GM12878 (cell line): ENCODE measurements at regions not wholly inside any gene's neighbourhood (a gene's known extent, or its start where the extent isn't known, plus 50 kb on each side); places are given as distances from the start of the nearest gene placed in this dataset.

Experiments
- ATAC-seq: fragments of 200-7000 bp; cut with Tn5 transposase; 3 replicates; pipeline ENCODE4 v1.9.1; 2020; ENCODE audit warnings: mild to moderate bottlenecking, moderate library complexity
- BruUV-seq: library from RNA; stranded (reverse); fragments of 400-500 nt; replicated peaks from 2 replicates; lab custom pipeline; 2021; lab: Mats Ljungman, UMichigan
- CTCF ChIA-PET: fragments of 300-600 bp; sonication (Branson Sonifier 250); formaldehyde crosslinking; extraction: SDS; loops from one replicate; lab custom pipeline; 2021; ENCODE audit warnings: inconsistent platforms; lab: Yijun Ruan, JAX
- POLR2A ChIA-PET: fragments of 350-600 bp; formaldehyde crosslinking; extraction: SDS; loops from one replicate; lab custom pipeline; 2021; ENCODE audit warnings: inconsistent platforms; lab: Charles Lee
- RAD21 ChIA-PET: fragments of 300-600 bp; sonication (Branson Sonifier 250); formaldehyde crosslinking; loops from one replicate; lab custom pipeline; 2023; ENCODE audit warnings: antibody characterized with exemption; ENCODE audit not compliant: unreplicated experiment; lab: Charles Lee
- SMC1A ChIA-PET: fragments of 300-600 bp; sonication (Branson Sonifier 250); formaldehyde crosslinking; loops from one replicate; lab custom pipeline; 2023; ENCODE audit not compliant: unreplicated experiment, uncharacterized antibody; lab: Charles Lee
- DNase-seq: peaks from one replicate; pipeline ENCODE4 v3.0.0-alpha.2; 2011; ENCODE audit warnings: low read depth, low spot score
- FAIRE-seq: peaks from 3 replicates; lab custom pipeline; 2011; peaks lifted over from hg19 to GRCh38; lab: Jason Lieb, UNC
- H2AFZ ChIP-seq: 2 replicates; pipeline ENCODE4 v1.6.0; 2011; ENCODE audit warnings: low read depth, low read length, control low read depth; ENCODE audit not compliant: control insufficient read depth
- H3K27ac ChIP-seq: 2 replicates; pipeline ENCODE4 v1.5.1; 2011; ENCODE audit warnings: control low read depth; ENCODE audit not compliant: control insufficient read depth, insufficient read depth
- H3K27me3 ChIP-seq, 2 experiments: replicated peaks in 1 of 2; 2 replicates each; pipeline versions ENCODE4 v1.6.0 to v1.6.1; 2011; ENCODE audit warnings: low read length in 1 of 2; ENCODE audit not compliant: control insufficient read depth in 2 of 2, insufficient read depth in 2 of 2
- H3K36me3 ChIP-seq, 2 experiments: 2 replicates each; pipeline ENCODE4 v1.5.1; 2011; ENCODE audit warnings: low read length in 1 of 2; ENCODE audit not compliant: control insufficient read depth in 2 of 2, insufficient read depth in 2 of 2
- H3K4me1 ChIP-seq: 2 replicates; pipeline ENCODE4 v1.6.1; 2011; ENCODE audit warnings: mild to moderate bottlenecking, low read length, moderate library complexity, mixed read lengths; ENCODE audit not compliant: control insufficient read depth, insufficient read depth
- H3K4me2 ChIP-seq: 2 replicates; pipeline ENCODE4 v1.6.0; 2011; ENCODE audit warnings: control low read depth; ENCODE audit not compliant: control insufficient read depth, insufficient read depth
- H3K4me3 ChIP-seq: fragments of 200-600 bp; sonication (generic); 2 replicates; pipeline ENCODE4 v1.5.1; 2016
- H3K79me2 ChIP-seq: 2 replicates; pipeline ENCODE4 v1.6.0; 2011; ENCODE audit warnings: low read length; ENCODE audit not compliant: control insufficient read depth, insufficient read depth
- H3K9ac ChIP-seq: 2 replicates; pipeline ENCODE4 v1.8.0; 2011; ENCODE audit warnings: low read length, control low read depth, mixed read lengths; ENCODE audit not compliant: control insufficient read depth, insufficient read depth
- H3K9me3 ChIP-seq: replicated peaks from 3 replicates; pipeline ENCODE4 v1.5.1; 2011; ENCODE audit warnings: mild to moderate bottlenecking, low read length; ENCODE audit not compliant: control insufficient read depth, insufficient read depth
- H4K20me1 ChIP-seq: 2 replicates; pipeline ENCODE4 v1.6.0; 2011; ENCODE audit not compliant: control insufficient read depth, insufficient read depth
- EED ChIP-seq: sonication (generic); IDR thresholded peaks from 2 replicates; pipeline ENCODE4 v1.6.1; 2016; ENCODE audit warnings: antibody characterized with exemption, low read depth
- NFYA ChIP-seq: IDR thresholded peaks from 2 replicates; pipeline ENCODE4 v1.6.1; 2011; ENCODE audit warnings: low read depth, mild to moderate bottlenecking, low read length, improper control_type of control experiment, borderline replicate concordance
- PRDM15 ChIP-seq: fragments of 450-650 bp; formaldehyde crosslinking; IDR thresholded peaks from 2 replicates; pipeline ENCODE4 v1.4.0; 2020; ENCODE audit warnings: mild to moderate bottlenecking, moderate library complexity
- SMC3 ChIP-seq: IDR thresholded peaks from 2 replicates; pipeline ENCODE4 v1.6.1; 2011; ENCODE audit warnings: low read length, improper control_type of control experiment, borderline replicate concordance
- WRNIP1 ChIP-seq: IDR thresholded peaks from 2 replicates; pipeline ENCODE4 v1.6.1; 2011; ENCODE audit warnings: low read depth, low read length, improper control_type of control experiment, borderline replicate concordance
- in situ Hi-C: fragments of 300-500 bp; cut with MboI; formaldehyde crosslinking; loops from 9 replicates; pipeline ENCODE4 v1.14.3; 2018; ENCODE audit warnings: mixed read lengths
- intact Hi-C: fragments of 100-400 bp; cut with micrococcal nuclease; formaldehyde crosslinking; loops from one replicate; pipeline ENCODE4 v1.14.2; 2022; ENCODE audit not compliant: unreplicated experiment

- Histone ChIP-seq H3K9ac (no peak overlapping the region), H3K4me2 (no peak overlapping the region), H3K4me3 (no peak overlapping the region), H2AFZ (no peak overlapping the region), H3K9me3 (no peaks in the 10 kb centered on the region), H3K27ac (no peak overlapping the region), H3K36me3 (no peaks in the 10 kb centered on the region), H3K27me3 (no peaks in the 10 kb centered on the region), H3K4me1 (no peaks in the 10 kb centered on the region), H4K20me1 (no peaks in the 10 kb centered on the region), H3K79me2 (no peaks in the 10 kb centered on the region)
- no TSS peak for BruUV-seq
- ChIA-PET CTCF (no interaction called here), POLR2A (no interaction called here), RAD21 (no interaction called here), SMC1A (interaction anchor here (0.8 kb wide), 1 partner anchor 10 kb away, joined by 3 read pairs; no protein-coding TSS in a partner anchor)
- intact Hi-C loops (no loop called here), in situ Hi-C loops (no loop called here)
- FAIRE-seq (no peak), ATAC-seq (no peak), DNase-seq (no peak)
- no peak for TF ChIP-seq EED
- TF ChIP-seq SMC3 = no peak
- TF ChIP-seq WRNIP1 = no peak
- TF ChIP-seq PRDM15 (CRISPR knock-in tag) = no peak
- no peak for TF ChIP-seq NFYA
These were observed 584.3 kb upstream of the SMIM31 start for GRCh38 chr4:164169591-164169990.
